ENCODE measurements at regions not wholly inside any gene's neighbourhood (a gene's known extent, or its start where the extent isn't known, plus 50 kb on each side); places are given as distances from the start of the nearest gene placed in this dataset.

DNA sequence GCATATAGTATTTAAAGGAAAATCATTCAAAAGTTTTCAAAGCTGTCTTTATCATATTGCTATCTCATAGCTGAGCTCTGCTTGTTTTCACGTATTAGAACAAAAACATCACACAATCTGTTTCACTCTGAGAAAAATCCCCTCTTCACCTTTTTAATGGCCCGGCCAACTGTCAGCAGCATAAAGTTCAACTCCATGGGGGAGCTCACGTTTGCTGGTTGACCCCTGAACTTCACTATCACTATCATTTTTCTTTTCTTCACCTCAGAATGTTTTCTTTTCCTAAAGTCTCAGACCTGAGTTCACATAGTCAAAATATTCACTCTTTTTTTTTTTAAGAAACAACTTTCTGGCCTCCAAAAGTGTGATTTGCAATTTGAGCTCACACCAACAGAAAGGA, 374.4 kb upstream of the MARCKS start:
- DNase-seq, result no peak

DNA sequence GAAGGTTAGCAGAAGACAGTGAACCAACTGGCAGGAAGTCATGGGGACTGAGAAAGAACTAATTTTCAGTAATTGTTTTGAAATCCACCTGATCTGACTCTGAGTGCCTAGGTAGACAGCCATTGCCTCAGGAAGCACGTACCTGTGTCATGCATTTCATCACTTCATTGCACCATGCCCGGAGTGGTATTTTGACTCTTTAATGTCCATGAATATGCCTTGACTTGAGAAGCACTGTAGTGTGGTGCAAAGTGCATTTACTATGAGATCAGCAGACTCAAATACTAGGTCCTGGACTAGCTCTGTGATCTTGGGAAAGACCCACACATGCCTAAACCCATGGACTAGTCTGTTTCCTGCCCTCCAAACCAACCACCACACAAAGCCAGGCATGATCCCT, 370.9 kb upstream of the MARCKS start:
- DNase-seq, result no peak

GRCh38 chr6:113487489-113488058, 369.6 kb upstream of the MARCKS start:
- peak; percentile 28 for DNase-seq

DNA sequence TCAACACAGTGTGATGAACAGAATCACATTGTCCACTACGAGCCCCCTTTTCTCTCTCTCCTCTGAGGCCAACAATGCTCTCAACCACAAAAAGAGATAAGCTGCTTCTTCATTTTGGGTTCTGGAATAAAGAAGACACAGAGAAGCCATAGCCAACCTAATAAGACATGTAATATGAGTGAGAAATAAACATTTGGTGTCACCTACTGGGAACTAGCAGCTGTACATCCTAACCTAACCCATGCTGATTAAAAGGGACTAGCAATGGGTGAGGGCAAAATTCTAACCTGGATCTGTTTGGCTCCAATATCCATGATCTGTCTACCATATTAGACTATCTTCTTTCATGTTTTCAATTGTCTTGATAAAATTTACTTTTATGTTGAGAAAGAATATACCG, 369.1 kb upstream of the MARCKS start:
- DNase-seq, result no peak

DNA sequence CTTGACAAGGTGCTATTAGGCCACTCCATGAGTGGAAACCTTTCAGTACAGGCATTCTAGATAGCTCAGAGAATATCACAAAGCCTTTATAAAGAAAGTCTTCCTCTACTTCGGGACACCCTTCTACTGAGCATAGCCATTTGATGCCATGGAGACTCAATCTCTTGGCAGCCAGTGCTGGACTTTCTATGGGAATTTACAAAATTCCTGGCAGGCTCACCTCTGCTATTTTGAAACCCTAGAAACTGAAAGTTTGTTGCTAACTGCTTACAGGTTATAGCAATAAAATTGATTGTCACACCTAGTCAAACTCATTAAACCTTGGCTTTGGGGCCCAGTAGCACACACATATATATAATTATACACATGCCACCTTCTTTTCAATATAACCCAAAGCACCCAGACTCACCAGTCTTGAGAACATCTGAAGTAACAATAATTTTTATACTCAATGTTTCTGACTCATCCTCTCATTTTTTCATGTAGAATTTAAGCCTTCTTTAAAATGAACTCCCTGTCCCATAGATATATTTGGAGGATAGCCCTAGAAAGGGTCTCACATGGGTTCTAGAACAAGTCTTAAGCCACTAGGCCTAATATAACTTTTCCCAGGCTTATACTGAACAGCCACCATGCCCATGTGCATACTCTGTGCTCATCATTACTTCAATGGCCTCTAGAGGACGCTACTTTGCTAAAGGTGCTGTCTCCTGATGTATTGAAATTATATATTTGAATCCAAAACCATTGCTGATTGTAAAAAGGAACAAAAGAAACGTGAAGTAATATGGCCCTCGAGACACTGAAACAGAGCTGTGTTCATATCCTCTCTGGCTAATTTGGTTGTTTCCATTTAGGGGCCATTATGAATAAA, 368.1 kb upstream of the MARCKS start:
- DNase-seq, result no peak

DNA sequence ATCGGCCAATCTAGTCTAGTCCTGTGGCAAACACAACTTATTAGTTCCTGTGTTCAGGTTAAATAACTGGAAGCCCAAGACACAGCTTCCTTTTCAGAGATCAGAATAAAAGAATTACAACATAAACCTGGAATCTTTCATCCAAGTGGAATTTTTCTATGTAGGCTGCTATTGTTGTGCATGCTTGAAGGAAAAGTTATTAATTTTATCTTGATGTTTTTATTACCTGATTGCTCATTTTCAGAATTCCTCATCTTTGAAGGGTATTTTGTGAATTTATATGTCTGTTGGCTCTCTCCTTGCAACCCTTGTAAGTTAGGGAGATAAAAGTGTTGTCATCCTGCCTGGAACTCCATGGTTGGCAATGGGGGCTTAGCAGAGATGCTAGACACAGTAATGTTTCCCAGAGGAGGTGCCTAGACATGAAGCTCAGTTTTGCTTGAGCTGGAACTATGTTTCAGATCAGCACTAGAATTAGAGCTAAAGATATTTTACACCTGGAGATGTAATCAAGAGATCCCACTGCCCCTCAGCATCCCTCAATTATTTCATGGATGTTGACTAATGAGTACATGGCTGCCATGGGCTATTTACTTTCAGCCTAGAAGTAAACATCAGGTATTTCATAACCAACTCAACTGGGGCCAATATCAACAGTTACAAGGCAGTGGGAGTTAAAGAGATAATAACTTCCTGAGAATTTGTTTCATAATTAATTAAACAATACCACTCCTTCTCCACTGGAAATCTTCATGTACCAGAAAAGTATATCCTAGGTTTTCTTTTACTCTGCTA, 367.0 kb upstream of the MARCKS start:
- peak; percentile 70 for DNase-seq

- DNase-seq, result no peak
Observed at GRCh38 chr6:113491376-113491775, 365.8 kb upstream of the MARCKS start.

DNA sequence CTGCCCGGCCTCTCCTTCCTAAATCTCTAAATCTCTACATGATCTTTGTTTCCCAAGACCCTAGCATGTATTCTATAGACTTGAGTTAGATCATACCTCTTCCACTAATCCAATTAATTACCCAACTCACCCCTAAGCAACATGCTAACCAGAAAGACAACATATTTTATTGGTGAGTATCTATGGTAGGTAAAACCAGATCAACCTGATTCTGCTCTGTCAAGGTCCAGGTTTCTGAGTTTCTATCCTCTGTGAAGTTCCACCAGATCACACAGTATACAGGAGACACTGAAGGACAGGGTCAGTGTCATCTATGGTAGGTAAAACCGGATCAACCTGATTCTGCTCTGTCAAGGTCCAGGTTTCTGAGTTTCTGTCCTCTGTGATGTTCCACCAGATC, 363.2 kb upstream of the MARCKS start:
- DNase-seq, result no peak

DNA sequence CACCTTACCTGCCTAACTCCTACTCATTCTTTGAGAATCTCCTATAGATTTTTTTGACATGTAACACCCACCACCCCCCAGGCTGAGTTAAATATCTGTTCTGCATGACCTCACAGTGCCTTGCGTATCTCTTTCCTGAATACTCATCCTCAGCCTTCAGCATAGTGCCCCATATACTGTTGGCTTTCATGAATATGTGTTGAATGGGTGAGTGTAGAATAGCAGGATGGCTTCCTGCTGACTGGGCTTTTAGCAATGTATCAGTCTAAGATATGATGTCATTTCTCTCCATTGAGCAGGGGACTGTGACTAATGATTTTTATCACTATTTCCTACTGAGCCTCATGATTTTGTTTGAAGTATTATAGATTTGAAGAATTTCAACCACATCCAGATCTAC, 361.6 kb upstream of the MARCKS start:
- DNase-seq, result peak; percentile 82

GRCh38 chr6:113496166-113496565, 361.0 kb upstream of the MARCKS start:
- DNase-seq, result no peak

DNA sequence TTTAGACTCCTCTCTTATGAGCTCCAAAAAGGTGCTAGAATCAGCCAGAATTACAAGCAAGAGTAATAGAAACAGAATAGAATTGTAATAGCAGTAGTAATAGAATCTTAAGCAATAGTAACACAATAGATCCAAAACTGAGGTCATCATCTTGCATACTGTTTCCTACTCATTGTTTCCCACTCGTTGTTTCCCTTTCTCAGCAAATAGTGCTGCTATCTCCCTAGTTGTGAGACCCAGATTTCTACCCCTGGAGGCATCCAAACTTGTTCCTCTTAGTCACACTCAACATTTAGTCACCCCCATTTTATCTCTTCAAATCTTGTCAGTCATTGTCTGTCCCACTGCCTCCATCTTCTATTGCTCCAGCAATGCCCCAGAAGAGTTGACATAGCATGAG, 356.9 kb upstream of the MARCKS start:
- DNase-seq, result no peak

DNA sequence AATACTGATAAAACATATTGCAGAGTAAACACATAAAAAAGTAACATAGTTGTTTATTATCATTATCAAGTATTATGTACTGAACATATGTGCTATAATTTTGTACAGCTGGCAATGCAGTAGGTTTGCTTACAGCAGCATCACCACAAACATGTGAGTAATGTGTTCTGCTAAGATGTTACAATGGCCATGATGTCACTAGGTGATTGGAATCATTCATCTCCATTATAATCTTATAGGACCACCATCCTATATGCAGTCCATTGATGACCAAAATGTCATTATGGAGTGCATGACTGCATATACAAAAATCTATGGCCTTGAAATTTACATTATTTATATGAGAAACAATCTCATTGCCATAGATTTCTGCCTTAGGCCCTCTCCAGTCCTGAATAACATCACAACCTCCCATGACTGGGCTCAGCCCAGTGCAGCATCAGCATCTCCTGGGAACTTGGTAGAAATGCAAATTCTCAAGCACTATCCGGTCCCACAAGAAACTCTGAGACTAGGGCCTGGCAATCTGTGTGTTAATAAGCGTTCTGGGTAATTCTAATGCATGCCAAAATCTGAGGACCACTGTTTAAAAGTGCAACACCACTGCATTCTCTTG, 352.0 kb upstream of the MARCKS start:
- DNase-seq, result no peak

- no peak for DNase-seq
Observed at GRCh38 chr6:113508249-113508648, 348.9 kb upstream of the MARCKS start.

GRCh38 chr6:113511100-113511499, 346.0 kb upstream of the MARCKS start:
- no peak for DNase-seq

- no peak for DNase-seq
Observed at GRCh38 chr6:113512576-113512975, 344.6 kb upstream of the MARCKS start.

- DNase-seq, result no peak
Observed at GRCh38 chr6:113513086-113513485, 344.1 kb upstream of the MARCKS start.

- no peak for DNase-seq
Observed at GRCh38 chr6:113522376-113522775, 334.8 kb upstream of the MARCKS start.

GRCh38 chr6:113524826-113525225, 332.3 kb upstream of the MARCKS start:
- DNase-seq, result no peak

- no peak for DNase-seq
Observed at GRCh38 chr6:113526553-113526952, 330.6 kb upstream of the MARCKS start.

- DNase-seq, result no peak
Observed at GRCh38 chr6:113526995-113527394, 330.1 kb upstream of the MARCKS start.

DNA sequence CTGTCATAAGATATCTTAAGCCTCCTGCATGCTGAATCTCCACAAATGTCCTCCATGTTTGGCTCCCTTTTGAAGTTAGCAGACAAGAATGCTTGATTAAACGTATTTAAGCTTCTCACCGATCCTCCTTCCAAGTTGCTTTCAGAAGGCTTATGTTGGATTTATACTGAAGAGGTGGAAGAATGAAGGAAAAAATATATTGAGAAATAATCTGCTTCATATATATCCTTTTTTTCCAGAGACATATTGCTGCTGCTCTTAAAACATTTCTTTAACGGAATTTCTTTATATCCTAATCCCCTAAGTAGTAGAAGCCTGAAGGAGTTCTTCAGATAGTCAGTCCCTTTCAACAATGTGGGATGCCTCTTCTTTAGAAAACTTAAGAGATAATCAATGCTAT, 329.0 kb upstream of the MARCKS start:
- DNase-seq, result no peak

GRCh38 chr6:113529196-113529595, 327.9 kb upstream of the MARCKS start:
- DNase-seq, result peak; percentile 56

DNA sequence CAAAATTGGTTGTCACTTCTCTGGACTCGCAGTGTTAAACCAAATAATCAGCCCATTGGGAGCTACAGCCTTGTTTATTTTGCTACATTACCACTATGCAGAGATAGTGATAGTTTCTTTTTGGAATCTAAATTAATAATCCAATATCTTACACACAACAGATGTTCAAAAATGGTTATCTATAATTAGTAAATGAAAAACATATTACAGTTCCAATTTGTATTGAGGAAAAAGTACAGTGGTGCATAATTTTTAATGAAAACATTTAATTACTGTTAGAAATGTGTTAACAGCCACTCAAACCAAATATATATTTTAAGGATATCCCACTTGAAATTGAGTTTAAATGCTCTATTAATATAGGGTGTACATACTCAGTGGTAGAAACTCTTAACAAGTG, 327.3 kb upstream of the MARCKS start:
- DNase-seq, result no peak

All from fibroblast of skin of abdomen (primary cell).